Coronary artery (tissue), 2 donors: ENCODE measurements at regions not wholly inside any gene's neighbourhood (a gene's known extent, or its start where the extent isn't known, plus 50 kb on each side); places are given as distances from the start of the nearest gene placed in this dataset.

Experiments
- DNase-seq: peaks from one replicate; pipeline ENCODE4 v3.0.0-alpha.2; 2017; ENCODE audit warnings: low spot score
- H3K27ac ChIP-seq, 2 donors: fragments of 200-600 bp; sonication (generic); one replicate each; pipeline ENCODE4 v1.5.1; 2016 to 2019
- H3K4me3 ChIP-seq: fragments of 200-600 bp; sonication (generic); 2 replicates; pipeline ENCODE4 v1.5.1; 2016; ENCODE audit warnings: mild to moderate bottlenecking, moderate library complexity
- TF ChIP-seq, protein P1 (sequence below): fragments of 200-600 bp; sonication (generic); IDR thresholded peaks from one replicate; pipeline ENCODE4 v1.5.1; 2019; ENCODE audit warnings: antibody characterized with exemption

DNA sequence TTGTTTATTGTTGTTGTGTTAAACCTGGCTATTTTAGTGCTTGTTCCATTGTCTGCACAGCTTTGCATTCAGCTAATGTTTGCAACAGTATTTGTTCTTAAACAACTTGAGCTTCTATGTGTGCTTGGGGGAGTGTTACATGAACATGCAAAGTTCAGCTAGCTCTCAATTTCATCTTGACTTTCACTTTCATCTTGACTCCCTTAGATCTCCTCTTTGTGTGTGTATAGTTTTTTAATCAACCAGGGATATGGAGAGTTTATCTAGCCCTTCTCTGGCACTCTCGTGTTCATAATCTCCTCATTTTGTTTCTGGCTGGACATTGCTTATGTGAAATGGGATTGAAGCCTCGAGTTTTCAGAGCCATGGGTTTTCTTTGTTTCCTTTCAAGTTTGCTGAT is 212.4 kb upstream of the ZBTB20 start:
- H3K4me3 ChIP-seq = peak overlapping the region; percentile 35
- TF ChIP-seq, protein P1, sequence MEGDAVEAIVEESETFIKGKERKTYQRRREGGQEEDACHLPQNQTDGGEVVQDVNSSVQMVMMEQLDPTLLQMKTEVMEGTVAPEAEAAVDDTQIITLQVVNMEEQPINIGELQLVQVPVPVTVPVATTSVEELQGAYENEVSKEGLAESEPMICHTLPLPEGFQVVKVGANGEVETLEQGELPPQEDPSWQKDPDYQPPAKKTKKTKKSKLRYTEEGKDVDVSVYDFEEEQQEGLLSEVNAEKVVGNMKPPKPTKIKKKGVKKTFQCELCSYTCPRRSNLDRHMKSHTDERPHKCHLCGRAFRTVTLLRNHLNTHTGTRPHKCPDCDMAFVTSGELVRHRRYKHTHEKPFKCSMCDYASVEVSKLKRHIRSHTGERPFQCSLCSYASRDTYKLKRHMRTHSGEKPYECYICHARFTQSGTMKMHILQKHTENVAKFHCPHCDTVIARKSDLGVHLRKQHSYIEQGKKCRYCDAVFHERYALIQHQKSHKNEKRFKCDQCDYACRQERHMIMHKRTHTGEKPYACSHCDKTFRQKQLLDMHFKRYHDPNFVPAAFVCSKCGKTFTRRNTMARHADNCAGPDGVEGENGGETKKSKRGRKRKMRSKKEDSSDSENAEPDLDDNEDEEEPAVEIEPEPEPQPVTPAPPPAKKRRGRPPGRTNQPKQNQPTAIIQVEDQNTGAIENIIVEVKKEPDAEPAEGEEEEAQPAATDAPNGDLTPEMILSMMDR = no peak
- H3K27ac ChIP-seq = no peak overlapping the region
- no peak for DNase-seq

DNA sequence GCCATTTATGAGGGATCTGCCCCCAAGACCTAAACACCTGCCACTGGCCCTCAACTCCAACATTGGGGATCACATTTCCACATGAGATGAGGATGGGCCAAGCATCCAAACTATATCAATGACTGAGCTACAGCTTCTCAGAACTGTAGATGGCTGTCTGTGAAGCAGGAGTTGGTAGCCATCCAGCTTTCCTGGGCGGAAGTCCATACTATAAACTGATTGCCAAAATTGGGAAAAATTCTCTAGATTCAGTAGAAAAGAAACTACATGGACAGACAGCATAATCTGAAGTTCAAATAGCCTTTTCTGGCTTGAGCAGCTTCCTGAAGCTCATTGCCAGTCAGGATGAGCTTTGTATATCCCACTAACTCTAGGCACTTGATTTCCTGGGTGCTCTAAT is 214.7 kb upstream of the ZBTB20 start:
- TF ChIP-seq, protein P1 = no peak
- Histone ChIP-seq H3K4me3 (no peak overlapping the region), H3K27ac (no peak overlapping the region)
- no peak for DNase-seq

DNA sequence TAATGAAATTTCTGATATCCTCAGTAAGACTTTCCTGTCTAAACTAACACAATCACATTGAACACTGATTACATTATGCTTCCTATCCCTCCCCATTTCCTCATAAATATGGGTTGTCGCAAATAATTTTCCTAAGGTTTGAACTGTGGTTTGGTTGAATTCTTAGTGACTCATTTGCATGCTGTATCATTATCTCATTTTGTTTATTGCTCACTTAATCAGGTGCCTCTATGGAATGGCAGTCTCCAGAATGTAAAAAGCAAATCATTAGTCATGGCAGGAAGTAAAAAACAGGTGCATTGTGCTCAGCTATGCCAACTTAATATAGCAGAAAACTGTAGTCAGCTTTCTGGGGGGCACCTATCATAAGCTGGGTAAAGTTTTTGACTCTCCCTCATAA is 216.0 kb upstream of the ZBTB20 start:
- no peak for DNase-seq
- TF ChIP-seq, protein P1 = no peak
- no peak overlapping the region for H3K27ac ChIP-seq
- no peak overlapping the region for H3K4me3 ChIP-seq

DNA sequence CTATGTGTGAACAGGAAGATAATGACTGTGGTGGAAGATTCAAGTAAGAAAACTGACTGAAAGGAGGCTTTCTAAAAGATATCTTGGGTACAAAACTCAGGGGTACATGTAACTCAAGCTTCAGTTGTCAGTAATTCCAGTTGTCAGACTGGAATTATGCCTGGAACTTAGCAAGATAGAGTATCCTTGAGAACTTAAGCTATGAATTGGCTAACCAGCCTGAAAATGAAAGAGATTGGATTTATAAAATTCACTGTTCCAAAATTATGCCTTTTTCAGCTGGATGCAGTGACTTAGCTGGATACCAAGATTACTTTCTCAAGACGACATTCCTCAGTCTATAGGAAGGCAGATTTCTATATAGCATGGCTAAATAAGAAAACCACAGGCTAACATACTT is 221.9 kb upstream of the ZBTB20 start:
- DNase-seq = no peak
- Histone ChIP-seq H3K27ac (no peak overlapping the region), H3K4me3 (no peak overlapping the region)
- TF ChIP-seq, protein P1 = no peak

DNA sequence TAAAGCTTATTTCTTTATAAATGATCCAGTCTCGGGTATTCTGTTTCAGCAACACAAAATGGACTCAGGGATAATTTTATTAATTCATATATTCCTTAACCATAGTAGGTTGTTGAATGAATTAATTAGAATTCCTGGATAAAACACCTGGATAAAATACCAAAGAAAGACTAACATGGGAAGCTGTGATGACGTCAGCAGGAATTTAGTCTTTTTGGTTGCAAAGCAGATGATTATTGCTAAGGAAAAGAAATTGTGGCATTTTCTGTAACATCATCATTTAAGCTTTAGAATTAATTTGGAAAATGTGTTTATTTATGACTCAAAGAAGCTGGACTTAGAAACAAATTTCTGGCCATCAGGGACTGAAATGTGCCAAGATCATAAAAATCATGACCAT is 228.3 kb upstream of the ZBTB20 start:
- DNase-seq = no peak
- H3K27ac ChIP-seq = no peak overlapping the region
- H3K4me3 ChIP-seq = no peak overlapping the region
- TF ChIP-seq, protein P1 = no peak

DNA sequence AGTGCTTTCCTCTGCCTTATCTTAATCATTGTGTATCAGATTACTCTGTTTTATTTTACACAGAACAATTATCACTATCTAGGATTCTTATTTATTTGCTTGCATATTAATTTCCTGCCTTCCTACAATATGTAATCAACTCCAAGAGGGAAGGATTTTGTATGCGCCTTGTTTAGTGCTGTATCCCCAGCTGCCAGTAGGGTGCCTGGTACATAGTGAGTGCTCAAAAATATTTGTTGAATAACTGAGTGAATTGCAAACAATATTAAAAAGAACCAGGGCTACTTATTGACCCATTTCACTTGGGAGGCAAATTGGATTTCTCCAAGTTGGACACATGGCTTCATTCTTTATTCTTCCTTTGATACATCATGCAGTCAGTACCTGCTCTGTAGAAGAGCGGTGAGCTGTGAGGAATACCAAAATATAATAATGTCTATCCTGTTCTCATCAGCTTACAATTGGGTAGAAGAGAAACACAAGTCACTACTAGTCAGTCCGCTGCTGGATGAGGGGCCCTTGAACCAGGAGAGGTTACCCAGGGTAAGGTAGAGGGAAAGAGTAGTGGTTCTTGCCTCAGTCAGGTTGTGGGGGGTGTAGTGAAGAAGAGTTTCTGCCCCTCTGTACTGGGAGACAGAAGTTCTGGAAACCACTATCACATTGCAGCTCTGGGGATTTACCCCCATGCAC is 233.9 kb upstream of the ZBTB20 start:
- TF ChIP-seq, protein P1 = no peak

DNA sequence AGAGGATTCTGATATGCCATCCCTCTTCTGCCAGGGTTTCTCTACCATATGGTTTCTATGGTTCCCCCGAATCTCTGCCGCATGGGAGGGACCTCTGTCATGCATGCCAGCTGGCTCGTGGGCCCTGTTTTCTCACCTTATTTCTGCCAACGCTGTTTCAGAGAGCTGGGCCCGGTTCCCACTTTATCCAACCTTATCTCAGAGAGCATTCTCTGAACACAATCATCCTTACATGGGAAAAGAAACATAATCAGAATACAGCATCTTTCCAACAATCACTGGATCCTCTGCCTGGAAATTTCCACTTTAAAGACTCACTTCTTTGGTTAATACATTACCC is 234.5 kb upstream of the ZBTB20 start:
- no peak for DNase-seq
- H3K27ac ChIP-seq = no peak overlapping the region
- H3K4me3 ChIP-seq = no peak overlapping the region
- TF ChIP-seq, protein P1 = no peak

More for the DNA sequence above, 233.9 kb upstream of the ZBTB20 start:
- DNase-seq = no peak
- Histone ChIP-seq H3K27ac (no peak overlapping the region), H3K4me3 (no peak overlapping the region)
